Naive thymus-derived CD4-positive, alpha-beta T cell (primary cell): ENCODE measurements at regions not wholly inside any gene's neighbourhood (a gene's known extent, or its start where the extent isn't known, plus 50 kb on each side); places are given as distances from the start of the nearest gene placed in this dataset.

ENCODE experiments used
- ATAC-seq: fragments of 150-1000 bp; cut with Tn5 transposase; 2 replicates; pipeline ENCODE4 v1.10.0; 2021; ENCODE audit warnings: mild to moderate bottlenecking, moderate library complexity
- CTCF ChIA-PET: fragments of 350-600 bp; sonication (Branson Sonifier 250); formaldehyde crosslinking; loops from one replicate; lab custom pipeline; 2021; ENCODE audit warnings: antibody characterized with exemption; lab: Charles Lee
- POLR2A ChIA-PET: fragments of 350-600 bp; sonication (Branson Sonifier 250); formaldehyde crosslinking; loops from one replicate; lab custom pipeline; 2021; ENCODE audit warnings: antibody characterized with exemption, inconsistent platforms; lab: Charles Lee
- DNase-seq, 9 donors: peaks; one replicate each; pipeline versions ENCODE4 v3.0.0 to v3.0.0-alpha.2; 2020 to 2022; ENCODE audit warnings: mixed read lengths in 1 of 9
- H3K27ac ChIP-seq: one replicate; pipeline ENCODE4 v1.7.0; 2013; ENCODE audit warnings: mild to moderate bottlenecking, low read depth, low read length, moderate library complexity
- H3K27me3 ChIP-seq, 2 donors: one replicate each; pipeline ENCODE4 v1.7.0; 2013; ENCODE audit warnings: low read length in 2 of 2, mild to moderate bottlenecking in 2 of 2, moderate library complexity in 2 of 2; ENCODE audit not compliant: control insufficient read depth in 2 of 2, insufficient read depth in 2 of 2
- H3K36me3 ChIP-seq, 3 experiments: 1 replicate in 2 of 3; 2 replicates in 1 of 3; pipeline ENCODE4 v1.7.0; 2013; ENCODE audit warnings: low read length in 3 of 3, mild to moderate bottlenecking in 3 of 3, moderate library complexity in 1 of 3; ENCODE audit not compliant: insufficient read depth in 3 of 3, control insufficient read depth in 2 of 3
- H3K4me1 ChIP-seq, 2 donors: one replicate each; pipeline ENCODE4 v1.7.0; 2013; ENCODE audit warnings: low read length in 2 of 2, mild to moderate bottlenecking in 2 of 2, moderate library complexity in 1 of 2; ENCODE audit not compliant: control insufficient read depth in 2 of 2, insufficient read depth in 2 of 2
- H3K4me3 ChIP-seq: 2 replicates; pipeline ENCODE4 v1.7.0; 2013; ENCODE audit warnings: mild to moderate bottlenecking, low read length
- H3K9me3 ChIP-seq, 3 experiments: 1 replicate in 2 of 3; 2 replicates in 1 of 3; pipeline ENCODE4 v1.7.0; 2013; ENCODE audit warnings: low read length in 3 of 3; ENCODE audit not compliant: control insufficient read depth in 2 of 3
- H3K27ac Mint-ChIP-seq, 9 donors: one replicate each; pipeline ENCODE4 v1.8.0; 2020 to 2022; ENCODE audit warnings: mixed read lengths in 9 of 9, mild to moderate bottlenecking in 8 of 9, moderate library complexity in 5 of 9, inconsistent platforms in 2 of 9
- H3K27me3 Mint-ChIP-seq, 5 donors: one replicate each; pipeline ENCODE4 v1.8.0; 2021 to 2022; ENCODE audit warnings: mixed read lengths in 5 of 5, mild to moderate bottlenecking in 1 of 5
- H3K36me3 Mint-ChIP-seq, 5 donors: one replicate each; pipeline ENCODE4 v1.8.0; 2020 to 2022; ENCODE audit warnings: mixed read lengths in 5 of 5, mild to moderate bottlenecking in 3 of 5, inconsistent platforms in 1 of 5
- H3K4me1 Mint-ChIP-seq, 7 donors: one replicate each; pipeline ENCODE4 v1.8.0; 2020 to 2022; ENCODE audit warnings: mixed read lengths in 7 of 7, mild to moderate bottlenecking in 3 of 7, inconsistent platforms in 1 of 7
- H3K4me3 Mint-ChIP-seq, 10 donors: one replicate each; pipeline ENCODE4 v1.8.0; 2020 to 2022; ENCODE audit warnings: mild to moderate bottlenecking in 10 of 10, mixed read lengths in 10 of 10, moderate library complexity in 6 of 10, inconsistent platforms in 2 of 10
- H3K9me3 Mint-ChIP-seq, 11 donors: one replicate each; pipeline ENCODE4 v1.8.0; 2020 to 2022; ENCODE audit warnings: mixed read lengths in 11 of 11, mild to moderate bottlenecking in 4 of 11, inconsistent platforms in 1 of 11, moderate library complexity in 1 of 11
- intact Hi-C, 2 donors: fragments of 100-400 bp; cut with micrococcal nuclease; formaldehyde crosslinking; loops; one replicate each; pipeline ENCODE4 v1.15.1; 2023

DNA sequence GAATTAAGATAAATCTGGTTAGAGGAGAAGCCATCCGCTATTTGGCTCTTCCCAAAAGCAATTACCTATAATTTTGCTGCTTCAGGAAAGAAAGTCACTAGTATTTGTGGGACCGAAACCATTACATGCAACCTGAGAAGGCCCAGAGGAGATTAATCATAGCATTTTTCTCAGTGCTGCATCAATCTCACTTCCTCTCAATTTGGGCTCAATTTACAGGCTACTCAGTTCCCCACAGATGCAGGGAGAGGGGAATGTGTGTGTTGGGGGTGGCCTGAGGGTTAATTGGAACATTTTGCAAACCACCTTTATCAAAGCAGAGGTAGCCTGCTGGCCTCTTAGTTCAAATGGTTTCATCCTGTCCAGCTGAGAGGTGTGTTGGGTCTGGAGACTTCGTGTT, 394.7 kb upstream of the ASIC2 start:
- H3K9me3 ChIP-seq, result no peaks in the 10 kb centered on the region
- H3K9me3 Mint-ChIP-seq, result peaks cover 0 to 2% (median 0%) of the 10 kb centered on the region in 11 donors
- ChIA-PET POLR2A (no interaction called here), CTCF (no interaction called here)
- H3K36me3 ChIP-seq, result no peaks in the 10 kb centered on the region
- H3K4me1 ChIP-seq, result no peaks in the 10 kb centered on the region
- DNase-seq (no peak), ATAC-seq (no peak)
- H3K27ac Mint-ChIP-seq, result no peak overlapping the region
- no peaks in the 10 kb centered on the region for H3K4me1 Mint-ChIP-seq
- no peak overlapping the region for H3K4me3 Mint-ChIP-seq
- peaks cover 0 to 4% (median 0%) of the 10 kb centered on the region in 5 donors for H3K27me3 Mint-ChIP-seq
- no peak overlapping the region for H3K27ac ChIP-seq
- no peak overlapping the region for H3K4me3 ChIP-seq
- no peaks in the 10 kb centered on the region for H3K27me3 ChIP-seq
- intact Hi-C loops, result no loop called here
- H3K36me3 Mint-ChIP-seq, result no peaks in the 10 kb centered on the region

DNA sequence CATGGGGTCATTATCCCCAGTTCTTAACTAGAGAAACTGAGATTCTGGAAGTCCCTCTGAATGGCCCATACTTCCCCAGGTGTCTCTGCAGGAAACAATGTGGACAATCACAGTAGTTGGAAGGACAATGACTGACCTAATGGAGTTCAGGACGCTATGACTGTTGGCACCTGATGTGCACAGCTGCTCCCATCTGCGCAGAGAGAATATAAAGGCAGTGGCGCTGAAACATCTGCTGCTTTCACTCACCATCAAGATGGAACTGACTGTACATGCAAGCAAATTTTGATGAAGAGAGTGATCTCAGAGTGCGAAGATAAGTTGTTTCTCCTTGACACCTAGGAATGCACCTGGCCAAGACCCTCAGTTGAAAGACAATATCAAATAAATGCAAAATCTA, 395.7 kb upstream of the ASIC2 start:
- intact Hi-C loops, result no loop called here
- CTCF ChIA-PET, result no interaction called here
- H3K4me3 Mint-ChIP-seq, result no peak overlapping the region

GRCh38 chr17:33689725-33690124, 396.6 kb upstream of the ASIC2 start:
- Mint-ChIP-seq H3K9me3 (peaks cover 0 to 2% (median 0%) of the 10 kb centered on the region in 11 donors), H3K4me3 (no peak overlapping the region), H3K4me1 (no peaks in the 10 kb centered on the region), H3K27me3 (peaks cover under 1 to 14% (median 9%) of the 10 kb centered on the region in 5 donors), H3K27ac (no peak overlapping the region), H3K36me3 (no peaks in the 10 kb centered on the region)
- DNase-seq, result no peak
- CTCF ChIA-PET, result no interaction called here
- no peak overlapping the region for H3K4me3 ChIP-seq
- no peaks in the 10 kb centered on the region for H3K4me1 ChIP-seq
- H3K27ac ChIP-seq, result no peak overlapping the region
- POLR2A ChIA-PET, result no interaction called here
- no peak for ATAC-seq
- no peaks in the 10 kb centered on the region for H3K27me3 ChIP-seq
- no peaks in the 10 kb centered on the region for H3K9me3 ChIP-seq
- intact Hi-C loops, result no loop called here
- H3K36me3 ChIP-seq, result no peaks in the 10 kb centered on the region

More for the DNA sequence above, 395.7 kb upstream of the ASIC2 start:
- no peaks in the 10 kb centered on the region for H3K4me1 Mint-ChIP-seq
- ATAC-seq (no peak), DNase-seq (no peak)
- H3K36me3 ChIP-seq, result no peaks in the 10 kb centered on the region
- H3K9me3 Mint-ChIP-seq, result peaks cover 0 to 2% (median 0%) of the 10 kb centered on the region in 11 donors
- H3K27ac ChIP-seq, result no peak overlapping the region
- no peaks in the 10 kb centered on the region for H3K9me3 ChIP-seq
- H3K27me3 Mint-ChIP-seq, result peaks cover 0 to 10% (median 5%) of the 10 kb centered on the region in 5 donors
- H3K27ac Mint-ChIP-seq, result no peak overlapping the region
- no peaks in the 10 kb centered on the region for H3K36me3 Mint-ChIP-seq
- no peaks in the 10 kb centered on the region for H3K27me3 ChIP-seq
- no peaks in the 10 kb centered on the region for H3K4me1 ChIP-seq
- POLR2A ChIA-PET, result no interaction called here
- H3K4me3 ChIP-seq, result no peak overlapping the region

GRCh38 chr17:33695431-33695830, 402.3 kb upstream of the ASIC2 start:
- H3K36me3 ChIP-seq, result no peaks in the 10 kb centered on the region
- H3K9me3 Mint-ChIP-seq, result no peaks in the 10 kb centered on the region
- CTCF ChIA-PET, result no interaction called here
- no peaks in the 10 kb centered on the region for H3K27me3 ChIP-seq
- intact Hi-C loops, result no loop called here
- H3K9me3 ChIP-seq, result no peaks in the 10 kb centered on the region
- POLR2A ChIA-PET, result no interaction called here
- H3K4me3 ChIP-seq, result no peak overlapping the region
- no peak for DNase-seq
- H3K27ac ChIP-seq, result no peak overlapping the region
- no peaks in the 10 kb centered on the region for H3K4me1 Mint-ChIP-seq
- H3K27me3 Mint-ChIP-seq, result peaks cover 2 to 21% (median 17%) of the 10 kb centered on the region in 5 donors
- ATAC-seq, result no peak
- no peak overlapping the region for H3K27ac Mint-ChIP-seq
- no peak overlapping the region for H3K4me3 Mint-ChIP-seq
- no peaks in the 10 kb centered on the region for H3K4me1 ChIP-seq
- no peaks in the 10 kb centered on the region for H3K36me3 Mint-ChIP-seq

DNA sequence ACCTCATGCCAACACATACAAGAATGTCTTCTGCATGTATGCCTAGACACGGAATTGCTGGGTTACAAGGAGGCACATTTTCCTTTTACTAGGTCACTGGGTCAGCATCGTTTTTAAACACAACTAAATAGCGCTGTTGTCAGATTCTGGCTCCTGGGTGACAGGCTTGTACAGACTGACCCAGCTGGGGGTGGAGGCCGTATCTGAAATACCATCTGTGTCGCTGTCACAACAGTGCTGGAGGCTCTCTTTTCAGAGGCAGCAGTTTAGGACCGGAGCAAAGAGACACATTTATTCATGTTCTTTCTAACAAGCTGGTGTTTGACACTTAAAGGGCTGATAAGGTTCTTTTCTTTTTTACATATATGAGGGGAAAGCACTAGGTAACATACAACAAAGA, 403.0 kb upstream of the ASIC2 start:
- H3K27ac ChIP-seq, result no peak overlapping the region
- no peaks in the 10 kb centered on the region for H3K4me1 ChIP-seq
- Mint-ChIP-seq H3K4me1 (no peaks in the 10 kb centered on the region), H3K4me3 (no peak overlapping the region), H3K27me3 (peaks cover 2 to 21% (median 20%) of the 10 kb centered on the region in 5 donors), H3K36me3 (no peaks in the 10 kb centered on the region), H3K9me3 (no peaks in the 10 kb centered on the region), H3K27ac (no peak overlapping the region)
- H3K4me3 ChIP-seq, result no peak overlapping the region
- ChIA-PET POLR2A (no interaction called here), CTCF (no interaction called here)
- ATAC-seq, result no peak
- DNase-seq, result no peak
- intact Hi-C loops, result no loop called here
- H3K9me3 ChIP-seq, result no peaks in the 10 kb centered on the region
- H3K27me3 ChIP-seq, result no peaks in the 10 kb centered on the region
- no peaks in the 10 kb centered on the region for H3K36me3 ChIP-seq

DNA sequence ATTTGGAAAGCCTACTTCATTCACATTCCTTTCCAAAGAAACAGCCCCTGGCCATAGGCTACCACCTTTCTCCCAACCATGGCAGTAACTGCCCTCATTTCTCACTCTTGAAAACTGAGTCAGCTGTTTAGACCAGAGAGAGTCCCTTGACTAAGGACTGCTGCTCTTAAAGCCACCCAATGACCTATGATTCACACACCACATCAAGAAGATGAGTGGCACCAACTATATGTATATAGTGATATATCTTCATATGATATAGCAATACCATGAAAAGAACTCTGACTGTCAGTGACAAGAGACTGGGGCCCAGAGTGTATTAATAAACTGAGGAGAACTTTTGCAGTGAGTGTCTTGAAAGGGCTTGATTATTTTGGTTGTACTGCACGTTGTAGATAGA, 404.5 kb upstream of the ASIC2 start:
- H3K27me3 Mint-ChIP-seq, result peaks cover 2 to 22% (median 20%) of the 10 kb centered on the region in 5 donors
- intact Hi-C loops, result no loop called here
- no peak overlapping the region for H3K4me3 Mint-ChIP-seq
- no peak overlapping the region for H3K27ac Mint-ChIP-seq
- ChIA-PET POLR2A (no interaction called here), CTCF (no interaction called here)
- no peaks in the 10 kb centered on the region for H3K4me1 ChIP-seq
- ATAC-seq (no peak), DNase-seq (no peak)
- no peaks in the 10 kb centered on the region for H3K27me3 ChIP-seq
- H3K36me3 Mint-ChIP-seq, result no peaks in the 10 kb centered on the region
- H3K9me3 Mint-ChIP-seq, result no peaks in the 10 kb centered on the region
- H3K36me3 ChIP-seq, result no peaks in the 10 kb centered on the region
- H3K4me3 ChIP-seq, result no peak overlapping the region
- H3K9me3 ChIP-seq, result no peaks in the 10 kb centered on the region
- H3K27ac ChIP-seq, result no peak overlapping the region
- H3K4me1 Mint-ChIP-seq, result no peaks in the 10 kb centered on the region

- ChIA-PET POLR2A (no interaction called here), CTCF (interaction anchor here (0.6 kb wide), 1 partner anchor 11 kb away, joined by 3 read pairs; no protein-coding TSS in a partner anchor)
- Histone ChIP-seq H3K4me3 (no peak overlapping the region), H3K4me1 (no peaks in the 10 kb centered on the region), H3K36me3 (no peaks in the 10 kb centered on the region), H3K27ac (no peak overlapping the region), H3K27me3 (no peaks in the 10 kb centered on the region), H3K9me3 (no peaks in the 10 kb centered on the region)
- Mint-ChIP-seq H3K4me1 (no peaks in the 10 kb centered on the region), H3K4me3 (no peak overlapping the region), H3K9me3 (peaks cover 0 to 7% (median 2%) of the 10 kb centered on the region in 11 donors), H3K36me3 (no peaks in the 10 kb centered on the region), H3K27ac (no peak overlapping the region), H3K27me3 (peaks cover 0 to 18% (median 6%) of the 10 kb centered on the region in 5 donors)
- no peak for ATAC-seq
- no peak for DNase-seq
- intact Hi-C loops, result no loop called here
Measured at GRCh38 chr17:33701910-33702309, 408.8 kb upstream of the ASIC2 start.
